Stomach smooth muscle (tissue), 2 donors: ENCODE measurements at regions not wholly inside any gene's neighbourhood (a gene's known extent, or its start where the extent isn't known, plus 50 kb on each side); places are given as distances from the start of the nearest gene placed in this dataset.
"Not testable (repeated sequence)": the region's sequence is repeated elsewhere in the genome, so short reads cannot be mapped to it uniquely, and the experiment has no call there.

Experiments
- H3K27ac ChIP-seq: one replicate; pipeline ENCODE4 v1.7.0; 2013; ENCODE audit warnings: mild to moderate bottlenecking, low read length, inconsistent platforms
- H3K27me3 ChIP-seq, 2 donors: one replicate each; pipeline ENCODE4 v1.7.0; 2013; ENCODE audit warnings: low read length in 2 of 2; ENCODE audit not compliant: insufficient read depth in 2 of 2, control insufficient read depth in 1 of 2
- H3K36me3 ChIP-seq, 2 donors: one replicate each; pipeline ENCODE4 v1.7.0; 2013; ENCODE audit warnings: low read length in 2 of 2; ENCODE audit not compliant: control insufficient read depth in 2 of 2, insufficient read depth in 2 of 2
- H3K4me1 ChIP-seq: one replicate; pipeline ENCODE4 v1.7.0; 2013; ENCODE audit warnings: low read length; ENCODE audit not compliant: control insufficient read depth, insufficient read depth
- H3K4me3 ChIP-seq, 2 donors: one replicate each; pipeline ENCODE4 v1.7.0; 2013; ENCODE audit warnings: low read length in 2 of 2
- H3K9ac ChIP-seq, 2 donors: one replicate each; pipeline ENCODE4 v1.7.0; 2013; ENCODE audit warnings: low read length in 2 of 2, mild to moderate bottlenecking in 1 of 2
- H3K9me3 ChIP-seq, 2 donors: one replicate each; pipeline ENCODE4 v1.7.0; 2013; ENCODE audit warnings: low read length in 2 of 2; ENCODE audit not compliant: control insufficient read depth in 2 of 2
- donor health status: healthy.
- donor health status: Pancreatic carcinoma.

DNA sequence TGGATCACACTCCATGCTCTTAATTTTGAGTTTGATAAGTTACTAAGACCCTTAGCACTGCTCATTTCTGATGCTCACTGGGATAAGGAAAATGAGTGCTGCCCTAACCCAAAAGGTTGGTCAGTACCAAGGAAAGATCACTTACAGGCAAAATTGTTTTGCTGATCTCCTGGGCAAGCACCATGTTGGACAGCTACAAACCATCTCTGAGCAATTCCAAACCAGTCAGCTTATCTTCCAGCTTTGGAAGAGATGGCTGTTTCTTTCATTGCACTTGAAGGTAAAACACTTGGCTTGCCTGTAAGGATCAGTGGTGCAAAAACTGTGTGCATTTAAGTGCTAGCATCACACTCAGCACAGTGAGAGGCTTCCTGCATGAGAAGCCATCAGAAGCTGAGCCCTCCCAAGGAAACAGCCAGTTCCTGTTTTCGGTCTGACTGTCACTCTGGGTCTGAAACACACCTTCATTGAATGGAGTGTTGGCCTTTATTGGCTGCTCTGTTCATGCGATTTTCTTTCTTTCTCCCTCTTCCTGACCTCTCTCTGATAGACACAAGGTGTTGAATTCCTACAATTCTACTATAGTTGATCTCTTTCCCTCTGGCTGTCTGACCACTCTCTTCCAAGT, 126.4 kb upstream of the GHITM start:
- H3K9me3 ChIP-seq, result no peaks in the 10 kb centered on the region
- no peak overlapping the region for H3K27ac ChIP-seq
- no peaks in the 10 kb centered on the region for H3K27me3 ChIP-seq
- no peak overlapping the region for H3K9ac ChIP-seq
- no peaks in the 10 kb centered on the region for H3K36me3 ChIP-seq
- H3K4me3 ChIP-seq, result no peak overlapping the region
- no peaks in the 10 kb centered on the region for H3K4me1 ChIP-seq

DNA sequence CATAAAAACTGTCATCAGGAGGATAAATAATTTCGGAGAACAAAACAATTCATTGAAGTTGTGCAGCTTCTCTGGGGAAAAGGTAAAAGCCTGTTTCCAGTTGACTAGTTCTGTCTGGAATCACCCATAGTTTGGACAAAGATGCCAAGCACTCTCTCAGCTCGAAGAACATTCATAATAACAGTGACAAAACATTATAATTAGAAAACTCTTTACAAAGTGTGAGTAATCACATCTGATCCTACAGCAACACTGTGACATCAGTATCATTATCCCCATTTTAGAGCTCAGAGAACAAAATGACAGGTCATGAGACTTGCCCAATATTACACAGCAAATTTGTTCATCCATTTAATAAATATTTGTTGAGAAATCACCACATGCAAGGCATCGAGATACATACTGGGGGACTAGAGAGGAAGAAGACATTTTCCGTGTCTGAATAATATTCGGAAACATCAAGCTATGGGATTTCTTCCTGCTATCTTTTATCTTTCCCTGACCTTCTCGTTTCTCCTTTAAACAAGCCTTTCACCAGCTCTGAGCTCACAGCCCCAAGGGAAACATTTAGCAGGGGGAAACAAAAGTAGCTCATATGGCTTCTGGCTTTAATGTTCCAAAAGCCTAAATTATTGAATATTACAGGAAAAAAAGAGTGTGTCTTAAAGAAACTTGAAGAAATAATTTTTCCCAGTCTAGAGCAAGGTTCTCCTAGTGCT, 123.3 kb upstream of the GHITM start:
- no peaks in the 10 kb centered on the region for H3K36me3 ChIP-seq
- no peak overlapping the region for H3K4me3 ChIP-seq
- H3K9ac ChIP-seq, result no peak overlapping the region

DNA sequence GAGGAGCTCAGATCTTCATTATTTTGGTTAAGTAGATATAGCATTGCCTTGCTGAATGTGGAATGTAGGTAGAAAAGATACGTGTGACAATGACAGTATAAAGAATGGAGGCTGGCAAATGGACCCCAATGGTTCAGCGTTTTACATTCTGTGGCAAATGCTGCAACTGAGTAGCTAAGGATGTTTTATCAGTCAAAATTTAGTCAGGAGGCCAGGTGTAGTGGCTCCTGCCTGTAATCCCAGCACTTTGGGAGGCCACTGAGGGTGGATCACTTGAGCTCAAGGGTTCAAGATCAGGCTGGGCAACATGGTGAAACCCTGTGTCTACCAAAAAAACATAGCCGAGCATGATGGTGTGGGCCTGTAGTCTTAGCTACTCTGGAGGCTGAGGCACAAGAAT, 120.5 kb upstream of the GHITM start:
- no peaks in the 10 kb centered on the region for H3K9me3 ChIP-seq
- H3K36me3 ChIP-seq, result no peaks in the 10 kb centered on the region
- no peaks in the 10 kb centered on the region for H3K4me1 ChIP-seq
- H3K27ac ChIP-seq, result no peak overlapping the region
- H3K27me3 ChIP-seq, result no peaks in the 10 kb centered on the region
- H3K4me3 ChIP-seq, result no peak overlapping the region
- no peak overlapping the region for H3K9ac ChIP-seq

More for the DNA sequence above, 123.3 kb upstream of the GHITM start:
- H3K4me1 ChIP-seq, result no peaks in the 10 kb centered on the region
- no peaks in the 10 kb centered on the region for H3K27me3 ChIP-seq
- no peaks in the 10 kb centered on the region for H3K9me3 ChIP-seq
- H3K27ac ChIP-seq, result no peak overlapping the region

DNA sequence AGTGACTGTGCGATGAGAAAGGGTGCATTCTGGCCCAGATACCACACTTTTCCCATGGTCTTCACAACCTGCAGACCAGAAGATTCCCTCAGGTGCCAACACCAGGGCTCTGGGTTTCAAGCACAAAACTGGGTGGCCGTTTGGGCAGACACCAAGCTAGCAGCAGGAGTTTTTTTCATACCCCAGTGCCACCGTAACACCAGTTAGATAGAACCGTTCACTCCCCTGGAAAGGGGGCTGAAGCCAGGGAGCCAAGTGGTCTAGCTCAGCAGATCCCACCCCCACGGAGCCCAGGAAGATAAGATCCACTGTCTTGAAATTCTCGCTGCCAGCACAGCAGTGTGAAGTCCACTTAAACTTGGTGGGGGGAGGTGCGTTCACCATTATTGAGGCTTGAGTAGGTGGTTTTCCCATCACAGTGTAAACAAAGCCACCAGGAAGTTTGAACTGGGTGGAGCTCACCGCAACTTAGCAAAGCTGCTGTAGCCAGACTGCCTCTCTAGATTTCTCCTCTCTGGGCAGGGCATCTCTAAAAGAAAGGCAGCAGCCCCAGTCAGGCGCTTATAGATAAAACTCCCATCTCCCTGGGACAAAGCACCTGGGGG, 119.4 kb upstream of the GHITM start:
- not testable (repeated sequence) for H3K9ac ChIP-seq, H3K36me3 ChIP-seq, H3K4me3 ChIP-seq, H3K9me3 ChIP-seq, H3K27ac ChIP-seq, H3K27me3 ChIP-seq, H3K4me1 ChIP-seq

DNA sequence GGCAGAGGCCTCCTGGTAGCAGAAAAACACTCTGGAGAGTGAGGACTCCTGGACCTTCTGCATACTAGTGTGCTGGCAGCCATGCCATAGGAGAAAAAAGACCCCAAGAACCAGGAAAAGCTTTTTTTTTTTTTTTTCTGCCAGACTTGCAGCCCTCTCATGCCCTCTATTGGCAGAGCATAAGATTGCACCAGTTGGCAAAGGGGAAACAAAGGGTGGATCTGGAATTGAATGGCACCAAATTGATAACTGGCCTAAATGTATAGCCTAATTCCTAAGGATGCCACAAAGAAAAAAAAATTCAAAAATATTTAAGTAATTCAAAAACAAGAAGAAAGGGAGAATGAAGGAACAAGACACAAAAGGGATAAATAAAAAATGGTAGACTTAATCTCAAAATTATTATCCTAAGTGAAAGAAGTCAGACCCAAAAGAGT, 112.5 kb upstream of the GHITM start:
- Histone ChIP-seq H3K36me3 (no peaks in the 10 kb centered on the region), H3K9ac (no peak overlapping the region), H3K4me3 (no peak overlapping the region), H3K9me3 (no peaks in the 10 kb centered on the region), H3K27ac (no peak overlapping the region), H3K4me1 (no peaks in the 10 kb centered on the region), H3K27me3 (no peaks in the 10 kb centered on the region)

DNA sequence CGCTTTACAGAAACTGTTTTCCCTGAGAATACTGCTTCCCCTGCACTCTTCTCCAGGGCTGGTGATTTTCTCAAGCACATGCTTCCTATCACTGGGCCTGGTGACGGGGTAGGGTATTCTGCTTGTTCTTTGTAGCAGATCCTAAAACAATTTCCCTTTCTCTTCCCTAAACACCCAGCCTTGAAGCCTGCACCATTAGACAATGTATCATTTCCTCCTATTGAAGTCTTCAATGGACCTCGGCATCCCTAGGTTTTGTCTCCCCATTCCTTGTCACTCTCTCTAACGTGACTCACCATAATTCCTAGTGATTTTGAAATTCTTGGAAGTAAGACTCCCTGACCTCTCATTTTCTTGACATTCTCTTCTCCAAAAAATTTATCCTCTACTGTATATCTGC, 109.5 kb upstream of the GHITM start:
- Histone ChIP-seq H3K27ac (no peak overlapping the region), H3K9me3 (no peaks in the 10 kb centered on the region), H3K36me3 (no peaks in the 10 kb centered on the region), H3K4me3 (no peak overlapping the region), H3K4me1 (no peaks in the 10 kb centered on the region), H3K9ac (no peak overlapping the region), H3K27me3 (no peaks in the 10 kb centered on the region)

DNA sequence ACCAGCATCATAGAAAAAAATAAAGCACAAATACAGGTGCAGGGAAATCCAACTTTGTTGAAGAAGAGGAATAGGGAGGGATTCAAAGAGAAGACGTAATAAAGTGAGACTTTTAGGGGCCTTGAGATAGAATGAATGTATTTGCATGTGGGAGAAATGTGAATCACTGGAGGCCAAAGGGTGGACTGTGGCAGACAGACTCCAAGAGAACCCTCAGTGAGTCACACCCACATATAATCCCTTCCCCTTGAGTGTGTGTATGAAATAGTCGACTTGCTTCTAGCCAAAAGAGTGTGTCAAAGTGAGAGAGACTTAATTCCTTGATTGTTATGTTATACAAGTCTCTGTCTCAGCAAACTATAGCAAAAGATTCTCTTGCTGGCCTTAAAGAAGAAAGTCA, 101.3 kb upstream of the GHITM start:
- no peak overlapping the region for H3K9ac ChIP-seq
- peaks cover 0 to 6% of the 10 kb centered on the region in 2 donors for H3K9me3 ChIP-seq
- H3K4me1 ChIP-seq, result no peaks in the 10 kb centered on the region
- H3K4me3 ChIP-seq, result no peak overlapping the region
- no peaks in the 10 kb centered on the region for H3K27me3 ChIP-seq
- no peak overlapping the region for H3K27ac ChIP-seq
- H3K36me3 ChIP-seq, result no peaks in the 10 kb centered on the region

DNA sequence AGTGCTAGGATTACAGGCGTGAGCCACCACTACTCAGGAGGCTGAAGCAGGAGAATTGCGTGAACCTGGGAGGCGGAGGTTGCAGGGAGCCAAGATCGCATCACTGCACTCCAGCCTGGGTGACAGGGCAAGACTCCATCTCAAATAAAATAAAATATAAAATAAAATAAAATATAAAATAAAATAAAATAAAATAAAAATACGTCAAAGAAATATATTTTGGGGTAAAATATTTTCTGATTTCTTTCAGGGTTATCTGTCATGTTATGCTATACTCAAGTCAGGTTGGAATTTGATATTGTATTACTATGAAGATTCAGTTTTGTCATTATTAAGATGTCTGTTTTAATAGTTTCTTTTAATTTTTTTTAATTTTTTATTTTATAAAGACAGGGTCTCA, 99.4 kb upstream of the GHITM start:
- Histone ChIP-seq H3K27me3 (no peaks in the 10 kb centered on the region), H3K27ac (no peak overlapping the region), H3K9me3 (peaks cover 0 to 8% of the 10 kb centered on the region in 2 donors), H3K4me3 (no peak overlapping the region), H3K4me1 (no peaks in the 10 kb centered on the region), H3K9ac (no peak overlapping the region), H3K36me3 (no peaks in the 10 kb centered on the region)

DNA sequence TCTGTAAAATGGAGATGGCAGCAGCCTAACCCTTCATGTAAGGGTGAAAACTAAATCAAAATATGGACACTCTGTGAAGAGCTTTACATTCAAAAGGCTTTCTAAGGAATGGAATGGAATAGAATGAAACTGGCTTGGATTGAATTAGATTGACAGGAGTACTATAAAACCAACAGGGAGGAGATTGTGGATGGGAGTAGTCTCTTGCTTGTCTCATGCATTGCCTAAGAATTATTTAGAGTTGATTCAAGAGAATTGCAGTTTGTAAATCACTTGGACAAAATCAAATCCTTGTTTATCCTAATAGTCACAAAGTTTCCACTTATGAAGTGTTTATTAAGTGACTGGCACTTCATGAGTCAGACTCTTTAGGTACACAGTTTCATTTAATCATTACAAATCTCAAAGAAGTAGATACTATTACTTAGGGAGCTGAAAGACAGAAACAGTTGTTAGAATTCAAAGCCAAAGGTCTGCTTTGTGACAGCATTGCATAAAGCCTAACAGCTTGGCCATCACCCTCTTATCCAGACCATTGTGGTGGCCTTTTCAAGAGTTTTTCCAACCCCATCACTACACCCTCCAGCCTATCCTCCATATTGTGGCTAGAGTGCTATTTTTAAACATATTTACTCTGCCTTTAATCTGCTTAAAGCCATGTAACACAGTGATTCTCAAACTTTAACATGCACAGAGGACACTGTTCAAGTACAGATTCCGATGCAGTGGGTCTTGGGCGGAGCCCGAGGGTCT, 91.9 kb upstream of the GHITM start:
- Histone ChIP-seq H3K36me3 (no peaks in the 10 kb centered on the region), H3K4me1 (no peaks in the 10 kb centered on the region), H3K4me3 (no peak overlapping the region), H3K9ac (no peak overlapping the region), H3K9me3 (peaks cover 0 to 2% of the 10 kb centered on the region in 2 donors), H3K27ac (no peak overlapping the region), H3K27me3 (no peaks in the 10 kb centered on the region)

DNA sequence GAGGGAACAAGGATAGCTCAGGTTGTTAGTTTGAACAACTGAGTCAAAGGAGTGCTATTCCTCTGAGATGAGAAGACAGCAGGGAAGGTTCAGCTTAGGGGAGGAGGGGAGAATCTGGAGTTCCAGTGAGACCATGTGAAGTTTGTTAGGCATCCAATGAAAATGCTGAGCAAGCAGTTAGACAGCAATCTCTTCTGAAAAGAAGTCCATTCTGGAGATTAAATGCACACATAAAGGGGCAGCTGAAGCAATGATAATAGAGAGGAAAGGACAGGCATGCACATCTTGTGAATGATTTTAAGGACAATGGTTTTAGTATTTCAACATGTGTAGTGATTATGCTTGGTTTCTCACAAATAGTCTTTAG, 89.7 kb upstream of the GHITM start:
- no peak overlapping the region for H3K27ac ChIP-seq
- H3K9ac ChIP-seq, result no peak overlapping the region
- H3K4me1 ChIP-seq, result no peaks in the 10 kb centered on the region
- no peaks in the 10 kb centered on the region for H3K9me3 ChIP-seq
- H3K27me3 ChIP-seq, result no peaks in the 10 kb centered on the region
- no peaks in the 10 kb centered on the region for H3K36me3 ChIP-seq
- no peak overlapping the region for H3K4me3 ChIP-seq
